HFFc6 (cell line): ENCODE measurements at regions not wholly inside any gene's neighbourhood (a gene's known extent, or its start where the extent isn't known, plus 50 kb on each side); places are given as distances from the start of the nearest gene placed in this dataset.

Source experiments
- DNase-seq: peaks from one replicate; pipeline ENCODE4 v3.0.0-alpha.2; 2018
- H3K27ac Mint-ChIP-seq: 2 replicates; pipeline ENCODE4 v1.8.0; 2020; ENCODE audit warnings: mild to moderate bottlenecking, mixed read lengths
- H3K27me3 Mint-ChIP-seq: 2 replicates; pipeline ENCODE4 v1.8.0; 2021; ENCODE audit warnings: mild to moderate bottlenecking, moderate library complexity, mixed read lengths; ENCODE audit not compliant: insufficient read depth
- H3K36me3 Mint-ChIP-seq: 2 replicates; pipeline ENCODE4 v1.8.0; 2021; ENCODE audit warnings: low read depth, mixed read lengths
- H3K4me1 Mint-ChIP-seq: 2 replicates; pipeline ENCODE4 v1.8.0; 2020; ENCODE audit warnings: low read depth, mixed read lengths
- H3K4me3 Mint-ChIP-seq: 2 replicates; pipeline ENCODE4 v1.8.0; 2020; ENCODE audit warnings: mild to moderate bottlenecking, moderate library complexity, mixed read lengths
- H3K9me3 Mint-ChIP-seq: 2 replicates; pipeline ENCODE4 v1.8.0; 2020; ENCODE audit warnings: mild to moderate bottlenecking, mixed read lengths
- CTCF ChIP-seq: fragments of 200-600 bp; sonication (generic); IDR thresholded peaks from 2 replicates; pipeline ENCODE4 v1.5.0; 2021; ENCODE audit warnings: antibody characterized with exemption, mild to moderate bottlenecking

- no peak for TF ChIP-seq CTCF
Measured at GRCh38 chr5:2213121-2213730, 330.5 kb upstream of the IRX4 start.

GRCh38 chr5:2212481-2212880 lies 329.8 kb upstream of the IRX4 start:
- no peak for DNase-seq
- Mint-ChIP-seq H3K27me3 (no peaks in the 10 kb centered on the region), H3K36me3 (no peaks in the 10 kb centered on the region), H3K4me1 (no peaks in the 10 kb centered on the region), H3K27ac (no peak overlapping the region), H3K9me3 (peaks cover 19% of the 10 kb centered on the region), H3K4me3 (no peak overlapping the region)
- no peak for TF ChIP-seq CTCF

More at GRCh38 chr5:2213121-2213730, 330.5 kb upstream of the IRX4 start:
- Mint-ChIP-seq H3K4me1 (no peaks in the 10 kb centered on the region), H3K9me3 (peaks cover 18% of the 10 kb centered on the region), H3K27ac (no peak overlapping the region), H3K36me3 (no peaks in the 10 kb centered on the region), H3K4me3 (no peak overlapping the region), H3K27me3 (no peaks in the 10 kb centered on the region)
- no peak for DNase-seq

- H3K4me3 Mint-ChIP-seq = no peak overlapping the region
- no peak overlapping the region for H3K27ac Mint-ChIP-seq
- peaks cover 3% of the 10 kb centered on the region for H3K27me3 Mint-ChIP-seq
- peaks cover 28% of the 10 kb centered on the region for H3K9me3 Mint-ChIP-seq
- DNase-seq = no peak
- no peaks in the 10 kb centered on the region for H3K4me1 Mint-ChIP-seq
- H3K36me3 Mint-ChIP-seq = no peaks in the 10 kb centered on the region
- TF ChIP-seq CTCF = no peak
Measured at GRCh38 chr5:2208239-2208544, 325.5 kb upstream of the IRX4 start.

- DNase-seq = no peak
- no peak for TF ChIP-seq CTCF
- Mint-ChIP-seq H3K27me3 (peaks cover 3% of the 10 kb centered on the region), H3K4me3 (no peak overlapping the region), H3K27ac (no peak overlapping the region), H3K9me3 (peaks cover 30% of the 10 kb centered on the region), H3K4me1 (no peaks in the 10 kb centered on the region), H3K36me3 (no peaks in the 10 kb centered on the region)
Measured at GRCh38 chr5:2207416-2208238, 324.9 kb upstream of the IRX4 start.

- no peak for DNase-seq
- no peaks in the 10 kb centered on the region for H3K4me1 Mint-ChIP-seq
- H3K9me3 Mint-ChIP-seq = peaks cover 33% of the 10 kb centered on the region
- peaks cover 3% of the 10 kb centered on the region for H3K27me3 Mint-ChIP-seq
- TF ChIP-seq CTCF = no peak
- no peak overlapping the region for H3K4me3 Mint-ChIP-seq
- no peaks in the 10 kb centered on the region for H3K36me3 Mint-ChIP-seq
- no peak overlapping the region for H3K27ac Mint-ChIP-seq
Measured at GRCh38 chr5:2207109-2207399, 324.3 kb upstream of the IRX4 start.
